ENCODE measurements at regions not wholly inside any gene's neighbourhood (a gene's known extent, or its start where the extent isn't known, plus 50 kb on each side); places are given as distances from the start of the nearest gene placed in this dataset.

DNA sequence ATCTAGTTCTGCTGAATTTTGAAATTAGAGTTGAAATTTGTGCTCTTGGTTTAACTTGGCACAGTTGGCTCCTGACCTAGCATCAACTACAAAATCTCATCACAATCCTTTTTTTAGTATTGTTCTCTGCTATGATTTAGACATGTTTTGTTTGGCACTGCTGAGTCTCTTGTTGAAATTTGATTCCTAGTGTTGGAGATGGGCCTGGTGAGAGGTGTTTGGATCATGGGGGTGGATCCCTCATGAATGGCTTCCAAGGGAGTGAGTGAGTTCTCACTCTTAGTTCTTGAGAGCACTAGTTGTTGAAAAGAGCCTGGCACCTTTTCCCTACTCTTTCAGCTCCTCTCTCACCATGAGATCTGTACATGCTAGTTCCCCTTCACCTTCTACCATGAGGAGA is 605.6 kb upstream of the SLC39A10 start:
- no peak for DNase-seq (ENCODE audit: low read depth)

DNA sequence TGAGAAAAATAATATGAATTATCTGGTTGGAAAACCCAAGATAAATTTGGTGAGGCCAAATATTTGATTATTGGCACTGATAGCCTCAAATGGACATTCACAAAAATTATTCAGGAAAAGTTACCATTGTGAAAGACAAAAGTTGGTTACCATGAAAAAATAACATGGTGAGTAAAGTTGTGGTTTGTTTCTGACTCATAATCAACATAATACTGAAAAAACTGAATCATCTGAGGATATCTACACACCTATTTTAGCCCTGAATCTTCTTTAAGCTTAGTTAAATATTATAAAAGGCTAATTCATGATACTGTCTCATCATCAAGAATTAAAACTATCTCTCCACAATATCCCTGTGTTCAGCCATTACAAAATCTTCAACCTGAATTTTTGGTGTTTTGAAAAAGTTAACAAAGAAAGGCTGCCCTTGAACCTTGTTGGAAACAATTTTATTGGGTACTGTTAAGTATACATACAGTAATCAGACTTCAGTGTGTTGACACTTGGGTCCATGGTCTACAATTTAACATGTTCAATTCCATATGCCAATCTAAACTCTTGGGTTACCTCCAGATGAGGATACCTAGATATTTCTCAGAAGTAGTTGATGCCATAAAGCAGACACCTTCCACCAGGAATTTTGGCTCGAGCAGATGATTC is 607.5 kb upstream of the SLC39A10 start:
- no peak for DNase-seq (ENCODE audit: low read depth)

DNA sequence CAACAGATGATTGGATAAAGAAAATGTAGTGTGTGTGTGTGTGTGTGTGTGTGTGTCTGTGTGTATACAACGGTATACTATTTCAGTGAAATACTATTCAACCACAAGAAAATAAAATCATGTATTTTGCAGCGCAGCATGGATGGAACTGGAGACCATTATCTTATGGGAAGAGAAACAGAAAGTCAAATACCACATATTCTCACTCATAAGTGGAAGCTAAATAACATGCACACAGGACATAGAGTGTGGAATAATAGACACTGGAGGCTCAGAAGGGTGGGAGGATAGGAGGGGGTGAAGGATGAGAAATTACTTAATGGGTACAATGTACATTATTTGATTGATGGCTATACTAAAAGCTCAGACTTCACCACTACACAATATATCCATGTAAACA is 609.1 kb upstream of the SLC39A10 start:
- DNase-seq (ENCODE audit: low read depth): no peak

DNA sequence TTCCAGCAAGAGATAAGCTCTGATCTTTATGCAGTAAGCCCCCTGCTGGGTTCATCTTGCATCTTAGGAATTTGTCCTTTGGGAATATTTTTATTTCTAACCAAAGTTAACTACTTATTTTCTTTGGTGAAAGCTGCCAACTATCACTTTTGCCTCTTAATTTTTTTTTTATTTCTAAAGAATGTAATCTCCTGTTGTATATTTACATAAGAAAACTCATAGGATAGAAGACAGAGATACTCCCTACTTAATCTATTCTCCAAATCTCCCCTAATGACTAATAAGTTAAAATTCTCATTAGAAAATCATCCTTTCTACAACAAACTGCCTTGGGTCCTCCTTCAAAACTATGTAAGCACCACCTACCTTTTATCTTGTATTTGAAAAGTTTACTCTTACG is 612.2 kb upstream of the SLC39A10 start:
- DNase-seq (ENCODE audit: low read depth): no peak

DNA sequence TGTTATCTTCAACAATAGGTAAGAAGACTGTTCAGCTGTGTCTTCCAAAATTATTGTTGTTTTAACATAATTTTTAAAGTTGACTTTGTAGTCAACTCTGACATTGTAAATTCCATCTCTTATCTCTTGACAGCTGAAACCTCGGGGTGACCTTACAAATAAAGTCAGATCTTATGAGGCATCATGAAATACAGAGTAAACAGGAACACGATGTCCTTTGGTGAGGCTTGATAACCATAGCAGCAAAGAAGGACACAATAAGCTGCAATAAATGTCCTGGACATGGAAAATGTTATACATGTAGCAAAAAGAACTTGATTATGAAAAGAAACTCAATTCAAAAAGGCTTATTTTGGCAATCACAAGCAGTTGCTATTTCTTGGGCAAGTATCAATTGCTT is 618.9 kb upstream of the SLC39A10 start:
- no peak for DNase-seq (ENCODE audit: low read depth)

DNA sequence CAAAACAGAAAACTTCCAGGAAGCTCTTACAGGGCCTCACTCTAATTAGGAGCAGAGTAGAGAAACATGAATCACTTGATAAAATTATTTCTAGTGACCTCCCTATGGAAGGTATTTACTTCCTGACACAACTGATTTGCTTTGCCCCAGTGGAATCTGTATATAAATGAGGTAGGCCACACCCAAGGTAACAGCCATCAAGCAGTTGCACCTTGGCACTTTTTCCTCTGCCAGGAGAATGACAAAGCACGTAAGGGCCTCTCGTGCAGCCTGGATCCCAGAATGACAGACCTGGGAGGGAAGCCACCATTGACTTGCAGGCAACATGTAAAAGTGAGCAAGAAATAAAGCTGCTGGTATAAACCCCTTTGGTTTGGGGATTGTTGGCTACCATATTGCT is 620.0 kb upstream of the SLC39A10 start:
- no peak for DNase-seq (ENCODE audit: low read depth)

DNA sequence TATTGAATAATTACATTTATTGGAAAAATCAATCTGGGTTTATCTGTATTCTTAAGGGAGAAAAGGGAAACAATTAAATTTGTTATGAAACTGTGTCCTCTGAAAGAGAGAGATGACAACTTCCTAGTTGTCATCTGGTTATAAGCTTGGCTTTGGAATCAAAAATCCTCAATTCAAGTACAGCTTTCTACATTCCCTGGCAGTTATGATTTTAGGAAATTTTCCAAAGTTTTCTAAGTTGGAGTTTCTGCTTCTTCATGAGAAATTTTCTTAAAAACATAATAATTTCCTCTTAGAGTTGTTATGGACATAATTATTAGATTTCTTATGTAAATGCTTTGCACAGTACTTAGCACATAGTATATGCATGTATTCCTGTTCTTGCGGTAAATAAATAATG is 625.6 kb upstream of the SLC39A10 start:
- DNase-seq (ENCODE audit: low read depth): no peak

DNA sequence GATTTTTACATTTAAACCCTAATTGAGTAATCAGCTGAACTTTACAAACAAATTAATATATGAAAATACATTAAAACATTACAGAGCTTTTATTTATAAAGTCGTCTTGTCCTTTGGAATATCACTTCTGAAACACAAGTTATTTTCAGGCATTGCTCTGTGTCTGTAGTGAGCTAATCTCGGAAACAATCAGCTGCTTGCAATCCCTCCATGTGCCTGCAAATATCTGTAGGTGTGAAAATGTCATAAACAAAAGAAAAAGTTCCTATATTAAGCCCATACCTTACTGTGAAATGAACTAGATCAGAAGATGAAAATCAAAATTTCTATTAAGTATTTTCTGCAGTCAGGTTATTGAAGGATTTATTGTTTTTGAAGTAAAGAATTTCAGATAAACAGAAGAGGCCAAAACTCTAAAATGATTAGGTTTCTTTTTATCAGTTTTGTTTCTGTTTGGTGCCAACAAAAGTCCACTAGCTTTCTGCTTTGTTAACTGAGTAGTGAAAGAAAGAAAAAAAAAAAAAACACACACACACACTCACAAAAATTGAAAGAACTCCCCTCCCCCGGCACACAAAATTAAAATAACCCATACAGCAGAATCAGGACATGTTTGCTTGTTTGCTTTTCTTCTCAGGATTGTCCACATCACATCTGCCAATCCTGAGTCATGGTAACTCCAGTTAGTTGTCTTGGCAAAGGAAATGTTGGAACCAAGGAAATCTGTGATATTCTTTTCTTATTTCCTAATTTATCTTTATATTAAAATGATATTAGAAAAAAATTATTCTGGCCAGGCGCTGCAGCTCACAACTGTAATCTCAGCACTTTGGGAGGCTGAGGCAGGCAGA is 627.0 kb upstream of the SLC39A10 start:
- no peak for DNase-seq (ENCODE audit: low read depth)

DNA sequence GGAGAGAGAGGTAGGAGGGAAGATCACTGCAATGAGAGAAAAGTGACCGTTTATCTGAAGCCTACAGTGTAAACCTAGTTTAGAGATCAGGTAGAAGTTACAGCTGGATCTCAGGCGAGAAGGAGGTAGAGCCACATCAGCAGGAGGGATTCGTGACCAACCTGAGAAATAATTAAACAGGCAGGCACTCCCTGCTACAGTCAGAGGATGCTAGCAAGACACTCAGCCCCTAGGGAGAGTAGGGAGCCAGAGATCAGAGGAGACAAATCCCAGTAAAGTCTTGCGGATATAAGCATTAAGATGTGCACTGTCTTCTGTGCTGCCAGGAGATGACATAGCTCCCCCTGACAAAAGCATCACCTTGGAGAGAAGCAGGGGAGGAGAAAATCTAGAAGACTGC is 629.1 kb upstream of the SLC39A10 start:
- no peak for DNase-seq (ENCODE audit: low read depth)

DNA sequence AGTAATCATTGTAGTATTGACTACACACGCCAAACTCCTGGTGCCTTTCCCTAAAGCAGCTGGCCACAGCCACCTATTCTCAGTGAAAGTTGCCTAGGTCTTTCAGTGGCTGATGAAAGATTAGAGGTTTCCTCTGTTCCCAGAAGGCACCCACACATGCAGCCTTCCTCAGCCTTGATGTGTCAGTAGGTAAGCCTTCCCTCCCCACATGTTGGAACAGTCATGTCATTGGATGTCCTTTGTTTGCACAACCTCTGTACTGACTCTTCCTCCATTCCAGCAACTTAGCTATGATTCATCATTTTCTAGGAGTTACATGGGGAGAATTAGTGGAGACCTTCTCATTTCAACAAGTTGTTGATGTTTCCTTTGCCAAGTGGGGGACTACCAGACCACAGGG is 630.8 kb upstream of the SLC39A10 start:
- DNase-seq (ENCODE audit: low read depth): no peak

DNA sequence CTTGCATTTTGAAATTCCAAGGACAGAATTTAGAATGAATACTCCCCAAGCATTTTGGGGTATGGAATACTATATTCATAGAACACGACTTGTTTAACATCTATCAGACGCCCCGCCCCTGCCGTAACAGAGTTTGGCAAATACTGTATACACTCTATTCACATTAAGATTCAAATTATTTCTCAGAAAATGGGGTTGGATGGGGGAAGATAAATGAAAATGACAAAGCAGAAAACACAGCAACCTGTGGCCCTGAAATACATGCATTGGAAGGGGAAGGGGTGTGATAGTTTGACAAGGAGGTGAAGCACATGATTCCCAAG is 634.6 kb upstream of the SLC39A10 start:
- DNase-seq (ENCODE audit: low read depth): no peak

DNA sequence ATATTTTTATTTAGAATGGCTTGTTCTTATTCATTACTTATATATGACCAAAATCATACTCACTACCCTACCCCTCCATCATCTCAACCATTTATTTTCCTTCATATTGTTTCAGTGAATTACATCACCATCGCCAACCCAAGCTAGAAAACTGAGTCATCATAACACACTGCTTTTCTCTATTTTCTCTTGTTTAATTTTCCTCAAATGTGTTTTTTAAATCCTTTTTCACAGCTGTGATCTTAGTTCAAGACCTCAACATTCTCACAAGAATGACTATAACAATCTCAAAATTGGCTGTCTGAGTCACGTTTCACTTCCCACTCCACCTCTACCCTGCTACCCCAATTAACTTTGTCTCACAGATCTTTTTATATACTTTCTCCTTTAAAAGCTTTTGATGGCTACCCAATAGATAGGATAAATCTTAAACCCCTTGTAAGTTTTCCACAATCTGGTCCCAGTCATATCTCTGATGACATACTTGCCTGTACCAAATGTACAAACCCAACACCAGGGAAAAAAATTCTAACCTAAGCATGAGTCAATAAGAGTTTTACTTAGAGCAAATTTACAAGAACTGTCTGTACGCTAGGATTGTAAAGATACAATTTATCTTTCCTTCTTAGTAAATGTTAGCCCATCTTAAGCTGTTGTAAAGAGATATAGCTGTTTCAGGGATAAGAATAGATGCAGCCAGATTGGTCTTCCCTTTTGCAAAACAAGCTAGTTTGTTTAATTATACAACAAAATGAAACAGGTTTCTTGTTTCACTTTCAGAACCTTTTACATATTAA is 635.1 kb upstream of the SLC39A10 start:
- DNase-seq (ENCODE audit: low read depth): no peak

DNA sequence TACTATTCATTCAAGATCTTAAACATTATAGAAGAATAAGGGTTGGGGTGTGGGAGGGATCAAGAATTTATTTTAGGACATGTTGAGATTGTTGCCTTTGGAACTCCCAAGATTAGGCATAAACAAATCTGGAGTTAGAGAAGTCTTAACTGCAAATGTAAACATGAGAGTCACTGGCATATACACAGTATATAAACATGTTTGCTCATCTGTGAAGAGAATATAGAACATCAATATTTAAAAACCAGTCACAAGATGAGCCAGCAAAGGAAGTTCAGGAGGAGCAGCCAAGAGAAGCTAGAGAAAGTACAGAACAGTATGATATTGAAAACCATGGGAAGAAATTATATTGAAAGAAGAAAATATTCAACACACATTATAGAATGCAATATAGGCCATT is 638.6 kb upstream of the SLC39A10 start:
- DNase-seq (ENCODE audit: low read depth): no peak

DNA sequence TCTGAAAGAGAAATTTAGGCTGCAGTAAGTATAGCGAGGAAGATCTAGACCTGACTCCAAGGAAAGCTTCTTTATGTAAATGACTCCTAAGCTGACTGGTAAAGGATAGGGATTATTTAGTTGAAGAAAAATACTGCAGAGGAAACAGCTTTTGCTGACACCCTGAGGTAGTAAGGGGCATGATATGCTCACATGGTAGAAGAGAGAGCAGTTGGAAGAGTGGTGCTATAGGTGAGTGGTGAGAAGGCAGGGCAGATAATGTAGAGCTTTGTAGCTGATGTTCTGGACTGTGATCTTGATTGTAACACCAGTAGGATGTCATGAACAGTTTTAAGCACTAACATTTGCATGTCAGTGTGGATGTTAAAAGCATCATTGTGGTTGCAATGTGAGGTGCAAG is 639.1 kb upstream of the SLC39A10 start:
- DNase-seq (ENCODE audit: low read depth): no peak

DNA sequence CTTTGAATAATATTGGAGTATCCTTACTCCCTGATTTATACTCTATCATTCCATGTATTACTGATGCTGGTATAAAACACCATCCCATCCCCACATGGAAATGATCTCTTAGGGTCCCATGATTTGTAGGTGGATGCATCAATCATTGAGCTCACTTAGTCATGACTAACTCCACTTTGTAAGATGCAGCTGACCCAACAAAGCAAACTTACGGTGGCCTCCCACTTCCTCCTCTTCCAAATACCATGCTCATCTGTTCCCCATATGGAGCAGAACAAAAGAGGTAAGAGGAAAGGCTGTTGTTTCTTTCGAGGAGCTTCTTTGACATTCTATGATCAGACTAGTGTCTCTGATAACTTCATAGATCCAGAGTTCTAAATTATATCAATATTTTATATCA is 640.2 kb upstream of the SLC39A10 start:
- DNase-seq (ENCODE audit: low read depth): no peak

DNA sequence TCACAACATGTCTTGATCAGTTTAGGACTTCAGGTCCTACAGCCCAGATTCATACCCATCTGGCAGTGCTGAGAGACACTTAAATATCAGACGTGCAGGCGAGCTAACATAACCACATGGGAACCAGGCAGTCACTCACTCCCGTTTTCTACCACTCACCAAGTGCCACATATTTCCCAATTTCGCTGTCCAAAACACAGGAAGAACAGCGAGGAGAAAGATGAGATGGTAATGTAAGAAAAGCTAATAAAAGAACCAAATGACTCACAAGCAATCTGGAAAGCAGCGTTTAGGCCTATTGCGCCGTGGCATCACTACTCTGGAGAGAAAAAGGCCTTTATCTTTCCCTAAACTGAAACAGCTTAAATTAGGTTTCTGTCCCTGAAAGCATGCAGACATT is 647.8 kb upstream of the SLC39A10 start:
- DNase-seq (ENCODE audit: low read depth): no peak

DNA sequence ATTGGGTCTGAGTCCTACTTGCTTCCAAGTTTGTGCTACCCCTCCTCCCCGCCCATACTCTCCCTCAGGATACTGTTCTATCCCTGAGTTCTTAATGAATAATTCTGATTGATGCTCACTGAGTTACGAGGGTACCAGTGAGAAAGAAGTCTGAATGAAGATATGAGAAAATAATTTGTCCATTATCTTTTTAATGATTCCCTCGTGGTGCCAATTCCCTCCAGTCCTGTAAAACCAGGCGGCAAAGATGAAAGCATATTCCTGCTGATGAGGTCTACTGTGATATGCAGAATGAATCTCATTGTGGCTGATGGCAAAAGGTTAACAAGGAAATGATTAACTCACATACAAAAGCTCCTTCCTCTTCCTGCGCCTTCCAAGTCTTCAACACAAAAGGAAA is 650.2 kb upstream of the SLC39A10 start:
- no peak for DNase-seq (ENCODE audit: low read depth)

DNA sequence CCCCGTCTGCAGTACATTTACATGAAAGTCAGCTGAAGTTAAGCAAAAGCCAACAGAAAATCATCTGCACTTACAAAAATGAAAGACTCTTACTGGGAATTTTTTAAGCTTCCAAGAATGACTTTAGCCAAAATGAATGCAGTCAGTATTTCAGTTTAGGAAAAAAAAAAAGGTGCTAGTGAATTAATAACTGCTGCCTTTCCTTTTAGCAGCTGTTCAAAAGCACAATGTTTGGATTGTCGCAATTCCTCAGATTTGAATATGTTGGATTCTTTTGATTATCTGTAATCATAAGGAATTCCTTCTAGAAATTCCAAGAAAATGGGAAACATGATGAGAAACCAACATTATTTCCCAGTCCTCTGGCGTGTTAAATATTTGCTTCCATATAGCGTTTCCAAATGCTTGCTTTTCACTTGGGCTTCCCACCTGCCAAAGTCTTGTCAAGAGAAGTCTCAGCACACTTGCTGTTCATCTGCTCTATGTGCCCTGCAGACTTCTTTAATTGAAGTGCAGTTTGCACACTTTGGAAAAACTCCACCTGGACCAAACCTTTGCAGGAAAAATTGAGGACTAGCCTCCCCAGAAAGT is 653.0 kb upstream of the SLC39A10 start:
- no peak for DNase-seq (ENCODE audit: low read depth)

DNA sequence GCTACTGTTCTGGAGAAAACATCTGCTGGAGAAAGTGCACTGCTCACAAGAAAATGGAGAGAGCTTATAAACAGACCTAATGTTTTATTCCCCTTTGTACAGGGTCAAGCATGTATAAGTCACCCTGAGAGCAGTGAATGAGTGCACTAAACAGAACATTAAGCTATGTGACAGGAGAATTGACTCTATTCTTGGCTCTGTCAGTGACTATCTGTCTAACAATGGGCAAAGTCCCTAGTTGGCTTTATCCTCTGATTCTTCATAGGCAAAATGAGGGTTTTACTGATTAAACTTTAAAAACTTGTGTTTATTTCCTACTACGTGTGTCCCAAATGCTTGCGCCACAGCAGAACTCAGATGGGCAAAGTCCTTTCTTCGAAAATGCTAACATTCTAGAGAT is 655.1 kb upstream of the SLC39A10 start:
- DNase-seq (ENCODE audit: low read depth): no peak

DNA sequence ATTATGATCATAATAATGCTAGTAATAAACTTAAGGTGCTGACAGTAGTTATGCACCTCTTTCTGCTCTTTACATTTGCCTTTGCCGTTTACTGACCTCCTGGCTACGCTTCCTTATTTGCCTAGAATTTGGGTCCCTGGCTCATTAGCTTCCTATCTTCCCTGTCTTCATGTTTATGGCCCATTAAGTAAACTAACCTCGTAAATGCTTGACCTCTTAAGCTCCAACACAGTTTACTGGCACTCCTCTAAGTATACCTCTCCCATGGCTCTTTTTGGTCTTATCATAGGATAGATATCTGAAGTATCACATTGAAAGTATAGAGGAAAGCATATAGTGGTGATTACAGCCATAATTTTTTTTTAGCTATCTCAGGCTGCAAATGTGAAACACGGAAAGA is 657.3 kb upstream of the SLC39A10 start:
- no peak for DNase-seq (ENCODE audit: low read depth)

DNA sequence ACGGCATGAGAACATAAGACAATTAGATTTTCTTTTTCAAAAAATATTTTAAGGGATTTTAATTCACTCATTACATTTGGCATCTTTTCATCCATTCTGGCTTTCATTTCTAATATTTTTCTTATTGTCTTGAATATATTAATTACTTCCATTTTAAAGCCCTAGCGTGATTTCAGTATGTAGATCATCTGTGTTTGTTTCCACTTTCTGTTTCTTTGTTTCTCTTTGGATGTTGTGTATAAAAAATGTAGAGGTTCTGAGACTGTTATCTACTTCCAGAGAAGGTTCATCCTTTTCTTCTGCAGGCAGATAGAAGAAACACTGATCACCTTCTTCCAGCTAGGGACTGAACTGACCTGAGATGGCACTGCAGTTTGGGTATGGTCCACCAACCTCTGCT is 664.4 kb upstream of the SLC39A10 start:
- DNase-seq (ENCODE audit: low read depth): no peak

DNA sequence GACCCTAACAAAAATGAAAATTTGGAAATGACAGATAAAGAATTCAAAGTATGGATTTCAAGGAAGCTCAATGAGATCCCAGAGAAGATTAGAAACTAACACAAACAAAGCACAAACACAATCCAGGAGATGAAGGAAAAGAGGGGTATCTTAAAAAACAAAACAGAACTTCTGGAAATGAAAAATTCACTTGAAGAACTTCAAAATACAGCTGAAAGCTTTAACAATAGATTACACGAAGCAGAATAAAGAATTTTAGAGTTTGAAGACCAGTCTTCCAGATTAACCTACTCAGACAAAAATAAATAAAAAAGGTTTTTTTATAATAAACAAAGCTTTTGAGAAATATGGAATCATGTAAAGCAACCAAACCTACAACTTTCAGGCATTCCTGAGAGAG is 671.8 kb upstream of the SLC39A10 start:
- no peak for DNase-seq (ENCODE audit: low read depth)

DNA sequence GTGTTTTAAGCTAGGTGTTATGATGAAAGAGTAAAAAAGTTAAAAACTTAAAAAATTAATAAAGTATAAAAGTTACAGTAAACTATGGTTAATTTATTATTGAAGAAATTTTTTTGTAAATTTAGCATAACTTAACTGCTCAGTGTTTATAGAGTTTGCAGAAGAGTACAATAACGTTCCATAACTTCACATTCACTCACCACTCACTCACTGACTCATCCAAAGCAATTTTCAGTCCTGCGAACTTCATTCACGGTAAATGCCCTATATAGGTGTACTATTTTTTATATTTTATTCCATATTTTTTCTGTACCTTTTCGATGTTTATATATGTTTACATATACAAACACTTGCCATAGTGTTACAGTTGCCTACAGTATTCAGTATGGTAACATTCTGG is 694.8 kb upstream of the SLC39A10 start:
- DNase-seq (ENCODE audit: low read depth): no peak

All from CMK (cell line).